H1 (cell line): ENCODE measurements at regions not wholly inside any gene's neighbourhood (a gene's known extent, or its start where the extent isn't known, plus 50 kb on each side); places are given as distances from the start of the nearest gene placed in this dataset.

Experiments
- CTCF ChIA-PET: fragments of 300-600 bp; sonication (Branson Sonifier 250); formaldehyde crosslinking; loops from one replicate; lab custom pipeline; 2021; ENCODE audit not compliant: partially characterized antibody; lab: Charles Lee
- POLR2A ChIA-PET: fragments of 300-600 bp; sonication (Branson Sonifier 250); formaldehyde crosslinking; loops from one replicate; lab custom pipeline; 2021; ENCODE audit warnings: inconsistent platforms; ENCODE audit not compliant: partially characterized antibody; lab: Charles Lee
- DNase-seq, 2 experiments: peaks; one replicate each; pipeline versions ENCODE4 v3.0.0 to v3.0.0-alpha.2; 2010 to 2022; ENCODE audit warnings: low spot score in 2 of 2, low read depth in 1 of 2, mixed read lengths in 1 of 2
- FAIRE-seq: peaks from 2 replicates; lab custom pipeline; 2011; peaks lifted over from hg19 to GRCh38; lab: Jason Lieb, UNC
- H2AFZ ChIP-seq: 2 replicates; pipeline ENCODE4 v1.8.1; 2012; ENCODE audit warnings: low read length, inconsistent platforms
- H2AK5ac ChIP-seq: 2 replicates; pipeline ENCODE4 v1.6.1; 2013; ENCODE audit warnings: low read depth, low read length
- H2BK120ac ChIP-seq: replicated peaks from 2 replicates; pipeline ENCODE3; 2013; ENCODE audit warnings: low read depth, low read length, inconsistent platforms
- H2BK12ac ChIP-seq: 2 replicates; pipeline ENCODE4 v1.6.1; 2013; ENCODE audit warnings: low read depth, low read length
- H2BK15ac ChIP-seq: 2 replicates; pipeline ENCODE4 v1.6.1; 2013; ENCODE audit warnings: low read length
- H2BK20ac ChIP-seq: 2 replicates; pipeline ENCODE4 v1.6.1; 2013; ENCODE audit warnings: low read length
- H2BK5ac ChIP-seq: 2 replicates; pipeline ENCODE4 v1.6.1; 2013; ENCODE audit warnings: low read depth, low read length
- H3K14ac ChIP-seq: 2 replicates; pipeline ENCODE4 v1.6.1; 2013; ENCODE audit warnings: inconsistent platforms; ENCODE audit not compliant: insufficient read length
- H3K18ac ChIP-seq: 2 replicates; pipeline ENCODE4 v1.6.1; 2013; ENCODE audit warnings: low read length; ENCODE audit errors: extremely low read depth
- H3K23ac ChIP-seq: 2 replicates; pipeline ENCODE4 v1.6.1; 2013; ENCODE audit warnings: inconsistent platforms; ENCODE audit not compliant: insufficient read length
- H3K23me2 ChIP-seq: 2 replicates; pipeline ENCODE4 v1.6.1; 2013; ENCODE audit warnings: low read depth, low read length
- H3K27ac ChIP-seq: 2 replicates; pipeline ENCODE4 v1.6.1; 2011; ENCODE audit warnings: low read depth, low read length, inconsistent platforms
- H3K27me3 ChIP-seq, 4 experiments: replicated peaks in 1 of 4; 1 replicate in 1 of 4; 2 replicates in 3 of 4; pipeline versions ENCODE4 v1.6.1 to v1.8.1; 2011 to 2013; ENCODE audit warnings: low read length in 3 of 4, mild to moderate bottlenecking in 3 of 4, inconsistent platforms in 2 of 4, mixed read lengths in 2 of 4, moderate library complexity in 1 of 4; ENCODE audit not compliant: control insufficient read depth in 3 of 4, insufficient read depth in 3 of 4; ENCODE audit errors: extremely low read depth in 1 of 4
- H3K36me3 ChIP-seq, 4 experiments: 2 replicates each; pipeline versions ENCODE4 v1.6.1 to v1.8.1; 2011 to 2013; ENCODE audit warnings: mild to moderate bottlenecking in 4 of 4, low read length in 3 of 4, moderate library complexity in 2 of 4, control low read depth in 1 of 4, inconsistent platforms in 1 of 4; ENCODE audit not compliant: insufficient read depth in 4 of 4, control insufficient read depth in 2 of 4
- H3K4ac ChIP-seq: replicated peaks from 2 replicates; pipeline ENCODE3; 2013; ENCODE audit warnings: low read length, low read depth, mixed read lengths, inconsistent platforms; ENCODE audit not compliant: insufficient read length
- H3K4me1 ChIP-seq, 4 experiments: replicated peaks in 1 of 4; 1 replicate in 1 of 4; 2 replicates in 3 of 4; pipeline versions ENCODE4 v1.6.1 to v1.8.1; 2011 to 2013; ENCODE audit warnings: low read length in 3 of 4, inconsistent platforms in 2 of 4, mixed read lengths in 1 of 4; ENCODE audit not compliant: insufficient read depth in 4 of 4, control insufficient read depth in 3 of 4
- H3K4me2 ChIP-seq, 2 experiments: 2 replicates each; pipeline versions ENCODE4 v1.6.1 to v1.8.1; 2011 to 2013; ENCODE audit warnings: low read depth in 2 of 2, low read length in 2 of 2, control low read depth in 1 of 2, inconsistent platforms in 1 of 2, mild to moderate bottlenecking in 1 of 2; ENCODE audit not compliant: insufficient read depth in 1 of 2
- H3K4me3 ChIP-seq, 4 experiments: fragments of 200-600, 300-600 bp in 1 of 4; sonication (generic), shearing (Covaris generic), sonication (Bioruptor Twin) in 1 of 4; 2 replicates each; pipeline versions ENCODE4 v1.5.1 to v1.8.1; 2011 to 2016; ENCODE audit warnings: low read length in 4 of 4, low read depth in 3 of 4, control low read depth in 2 of 4, inconsistent platforms in 2 of 4, mild to moderate bottlenecking in 2 of 4, mixed read lengths in 1 of 4, moderate library complexity in 1 of 4; ENCODE audit not compliant: insufficient read depth in 2 of 4; ENCODE audit errors: extremely low read depth in 1 of 4
- H3K56ac ChIP-seq: replicated peaks from 2 replicates; pipeline ENCODE3; 2013; ENCODE audit warnings: low read depth, mild to moderate bottlenecking, mixed read lengths, low read length, inconsistent platforms; ENCODE audit not compliant: insufficient read length
- H3K79me1 ChIP-seq: 2 replicates; pipeline ENCODE4 v1.6.1; 2013; ENCODE audit warnings: low read depth, low read length, control low read depth
- H3K79me2 ChIP-seq, 2 experiments: 2 replicates each; pipeline versions ENCODE4 v1.6.1 to v1.8.1; 2012 to 2013; ENCODE audit warnings: low read length in 2 of 2, mild to moderate bottlenecking in 2 of 2, inconsistent platforms in 1 of 2; ENCODE audit not compliant: insufficient read depth in 2 of 2, control insufficient read depth in 1 of 2
- H3K9ac ChIP-seq, 4 experiments: replicated peaks in 1 of 4; 1 replicate in 1 of 4; 2 replicates in 3 of 4; pipeline versions ENCODE4 v1.6.1 to v1.8.1; 2011 to 2013; ENCODE audit warnings: low read depth in 3 of 4, low read length in 3 of 4, control low read depth in 2 of 4, mild to moderate bottlenecking in 2 of 4, moderate library complexity in 2 of 4, inconsistent platforms in 1 of 4; ENCODE audit errors: extremely low read depth in 1 of 4
- H3K9me3 ChIP-seq, 2 experiments: 2 replicates each; pipeline versions ENCODE4 v1.6.1 to v1.8.1; 2012 to 2013; ENCODE audit warnings: mild to moderate bottlenecking in 2 of 2, moderate library complexity in 2 of 2, control low read depth in 1 of 2, inconsistent platforms in 1 of 2, low read depth in 1 of 2, low read length in 1 of 2, mixed read lengths in 1 of 2; ENCODE audit not compliant: insufficient read depth in 2 of 2
- H4K20me1 ChIP-seq, 2 experiments: replicated peaks in 1 of 2; 2 replicates each; pipeline versions ENCODE3 to v1.8.1; 2011 to 2013; ENCODE audit warnings: inconsistent platforms in 2 of 2, low read length in 2 of 2, mild to moderate bottlenecking in 1 of 2; ENCODE audit not compliant: insufficient read depth in 2 of 2, control insufficient read depth in 1 of 2
- H4K5ac ChIP-seq: 2 replicates; pipeline ENCODE4 v1.6.1; 2013; ENCODE audit warnings: low read length, low read depth, mixed read lengths, inconsistent platforms; ENCODE audit not compliant: insufficient read length
- H4K8ac ChIP-seq: 2 replicates; pipeline ENCODE4 v1.8.0; 2013; ENCODE audit warnings: mild to moderate bottlenecking, moderate library complexity, low read length, inconsistent platforms; ENCODE audit not compliant: insufficient read depth; ENCODE audit errors: extremely low read depth
- H4K91ac ChIP-seq: replicated peaks from 2 replicates; pipeline ENCODE3; 2013; ENCODE audit warnings: low read length, mixed read lengths, inconsistent platforms; ENCODE audit not compliant: insufficient read length
- BCL11A ChIP-seq, 2 experiments: IDR thresholded peaks; one replicate each; pipeline ENCODE4 v1.6.1; 2011; ENCODE audit warnings: low read depth in 2 of 2, low read length in 2 of 2, mild to moderate bottlenecking in 2 of 2
- JUND ChIP-seq: IDR thresholded peaks from 2 replicates; pipeline ENCODE4 v1.6.1; 2011; ENCODE audit warnings: mild to moderate bottlenecking, improper control_type of control experiment, low read length
- TAF1 ChIP-seq: IDR thresholded peaks from 2 replicates; pipeline ENCODE4 v1.6.1; 2011; ENCODE audit warnings: mild to moderate bottlenecking, low read depth, low read length
- YY1 ChIP-seq: IDR thresholded peaks from 2 replicates; pipeline ENCODE4 v1.6.1; 2011; ENCODE audit warnings: low read depth, mild to moderate bottlenecking, low read length
- TF ChIP-seq, protein P1 (sequence below): IDR thresholded peaks from 2 replicates; pipeline ENCODE4 v1.6.1; 2012; ENCODE audit warnings: inconsistent platforms

GRCh38 chr4:116561768-116562167 lies 523.6 kb downstream of the TRAM1L1 start:
- Histone ChIP-seq H3K27ac (no peak overlapping the region), H2BK20ac (no peak overlapping the region), H4K20me1 (no peaks in the 10 kb centered on the region), H3K18ac (no peak overlapping the region), H3K4me1 (no peaks in the 10 kb centered on the region), H3K27me3 (no peaks in the 10 kb centered on the region), H2AK5ac (no peak overlapping the region), H3K9me3 (0 out of 4 replicates have a peak, but pooled peaks cover 0 to 2% of the 10 kb centered on the region in 2 experiments), H3K23me2 (no peaks in the 10 kb centered on the region), H3K23ac (no peak overlapping the region), H2AFZ (no peak overlapping the region), H4K91ac (no peak overlapping the region), H3K79me2 (no peaks in the 10 kb centered on the region), H2BK12ac (no peak overlapping the region), H3K56ac (no peak overlapping the region), H3K4me3 (no peak overlapping the region), H2BK15ac (no peak overlapping the region), H4K5ac (no peak overlapping the region), H4K8ac (no peak overlapping the region), H2BK5ac (no peak overlapping the region), H3K79me1 (no peaks in the 10 kb centered on the region), H2BK120ac (no peak overlapping the region), H3K36me3 (no peaks in the 10 kb centered on the region), H3K4me2 (no peak overlapping the region), H3K4ac (no peak overlapping the region), H3K14ac (no peak overlapping the region), H3K9ac (no peak overlapping the region; a peak in 1 of 7 replicates)
- CTCF ChIA-PET: interaction anchor here (1.6 kb wide), 1 partner anchor 203 kb away, joined by 4 read pairs; no protein-coding TSS in a partner anchor
- FAIRE-seq: no peak
- no peak for DNase-seq
- TF ChIP-seq, protein P1, sequence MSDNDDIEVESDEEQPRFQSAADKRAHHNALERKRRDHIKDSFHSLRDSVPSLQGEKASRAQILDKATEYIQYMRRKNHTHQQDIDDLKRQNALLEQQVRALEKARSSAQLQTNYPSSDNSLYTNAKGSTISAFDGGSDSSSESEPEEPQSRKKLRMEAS: no peak
- TF ChIP-seq BCL11A (IDR thresholded peaks at IDR 0.05; ENCODE audit: low read depth in 2 of 2, low read length in 2 of 2) (no peak), JUND (no peak), YY1 (no peak), TAF1 (no peak)
- POLR2A ChIA-PET: no interaction called here
